ENCODE measurements at regions not wholly inside any gene's neighbourhood (a gene's known extent, or its start where the extent isn't known, plus 50 kb on each side); places are given as distances from the start of the nearest gene placed in this dataset.
"Not testable (repeated sequence)": the region's sequence is repeated elsewhere in the genome, so short reads cannot be mapped to it uniquely, and the experiment has no call there.

- no peak for DNase-seq
- intact Hi-C loops (cut with DNase I) = no loop called here
These were observed 81.7 kb upstream of the FAM20A start for GRCh38 chr17:68682903-68683302.

GRCh38 chr17:68679882-68680281, 78.7 kb upstream of the FAM20A start:
- intact Hi-C loops (cut with DNase I) = no loop called here
- DNase-seq = no peak

- intact Hi-C loops (cut with DNase I) = no loop called here
- DNase-seq = no peak
These were observed 75.7 kb upstream of the FAM20A start for GRCh38 chr17:68676856-68677255.

- intact Hi-C loops (cut with DNase I) = no loop called here
- no peak for DNase-seq
These were observed 74.6 kb upstream of the FAM20A start for GRCh38 chr17:68675723-68676122.

GRCh38 chr17:68674029-68674925, 73.1 kb upstream of the FAM20A start:
- intact Hi-C loops (cut with DNase I) = no loop called here
- DNase-seq = no peak

GRCh38 chr17:68670967-68671693, 70.0 kb upstream of the FAM20A start:
- no peak for DNase-seq
- intact Hi-C loops (cut with DNase I) = no loop called here

GRCh38 chr17:68666438-68666837, 65.3 kb upstream of the FAM20A start:
- DNase-seq; intact Hi-C loops (cut with DNase I): not testable (repeated sequence)

- DNase-seq = no peak
- intact Hi-C loops (cut with DNase I) = no loop called here
These were observed 64.2 kb upstream of the FAM20A start for GRCh38 chr17:68665373-68665772.

- no peak for DNase-seq
- intact Hi-C loops (cut with DNase I) = no loop called here
These were observed 61.3 kb upstream of the FAM20A start for GRCh38 chr17:68662479-68662878.

GRCh38 chr17:68662037-68662432, 60.9 kb upstream of the FAM20A start:
- intact Hi-C loops (cut with DNase I) = no loop called here
- DNase-seq = no peak

GRCh38 chr17:68661265-68662036, 60.3 kb upstream of the FAM20A start:
- no peak for DNase-seq
- intact Hi-C loops (cut with DNase I) = no loop called here

- intact Hi-C loops (cut with DNase I) = no loop called here
- DNase-seq = no peak
These were observed 59.1 kb upstream of the FAM20A start for GRCh38 chr17:68660302-68660701.

GRCh38 chr17:68658999-68659780, 58.0 kb upstream of the FAM20A start:
- intact Hi-C loops (cut with DNase I) = no loop called here
- peak in 4 of 42 donors; percentile 8 to 17 (median 14) for DNase-seq

- intact Hi-C loops (cut with DNase I) = no loop called here
These were observed 56.4 kb upstream of the FAM20A start for GRCh38 chr17:68657576-68657975.

GRCh38 chr17:68657166-68657565, 56.0 kb upstream of the FAM20A start:
- no peak for DNase-seq
- intact Hi-C loops (cut with DNase I) = no loop called here

More at GRCh38 chr17:68657576-68657975, 56.4 kb upstream of the FAM20A start:
- DNase-seq = no peak

- intact Hi-C loops (cut with DNase I) = no loop called here
- no peak for DNase-seq
These were observed 55.5 kb upstream of the FAM20A start for GRCh38 chr17:68656666-68657065.

Measured in head of caudate nucleus (tissue), 42 donors.